OCI-M2 (cell line): ENCODE measurements at regions not wholly inside any gene's neighbourhood (a gene's known extent, or its start where the extent isn't known, plus 50 kb on each side); places are given as distances from the start of the nearest gene placed in this dataset.
"Not testable (repeated sequence)": the region's sequence is repeated elsewhere in the genome, so short reads cannot be mapped to it uniquely, and the experiment has no call there.

Experiments used
- DNase-seq: peaks from one replicate; lab custom pipeline; 2025; ENCODE audit not compliant: unreplicated experiment; lab: John Stamatoyannopoulos, UW

DNA sequence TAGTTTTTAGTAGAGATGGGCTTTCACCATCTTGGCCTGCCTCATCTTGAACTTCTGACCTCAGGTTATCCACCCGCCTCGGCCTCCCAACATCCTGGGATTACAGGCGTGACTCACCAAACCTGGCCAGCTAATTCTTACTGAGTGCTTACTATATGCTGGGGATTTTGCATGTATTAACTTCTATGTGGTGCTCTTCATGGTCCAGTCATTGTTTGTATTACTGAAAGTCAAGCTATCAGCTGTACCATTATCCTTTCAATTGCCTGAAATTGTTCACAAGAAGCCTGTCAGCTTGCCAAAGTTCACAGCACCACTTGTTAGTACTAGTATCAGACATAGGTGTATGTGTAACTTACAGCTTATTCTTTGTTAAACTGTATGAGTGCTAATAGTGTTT lies 1272.1 kb downstream of the ARAP2 start:
- no peak for DNase-seq

DNA sequence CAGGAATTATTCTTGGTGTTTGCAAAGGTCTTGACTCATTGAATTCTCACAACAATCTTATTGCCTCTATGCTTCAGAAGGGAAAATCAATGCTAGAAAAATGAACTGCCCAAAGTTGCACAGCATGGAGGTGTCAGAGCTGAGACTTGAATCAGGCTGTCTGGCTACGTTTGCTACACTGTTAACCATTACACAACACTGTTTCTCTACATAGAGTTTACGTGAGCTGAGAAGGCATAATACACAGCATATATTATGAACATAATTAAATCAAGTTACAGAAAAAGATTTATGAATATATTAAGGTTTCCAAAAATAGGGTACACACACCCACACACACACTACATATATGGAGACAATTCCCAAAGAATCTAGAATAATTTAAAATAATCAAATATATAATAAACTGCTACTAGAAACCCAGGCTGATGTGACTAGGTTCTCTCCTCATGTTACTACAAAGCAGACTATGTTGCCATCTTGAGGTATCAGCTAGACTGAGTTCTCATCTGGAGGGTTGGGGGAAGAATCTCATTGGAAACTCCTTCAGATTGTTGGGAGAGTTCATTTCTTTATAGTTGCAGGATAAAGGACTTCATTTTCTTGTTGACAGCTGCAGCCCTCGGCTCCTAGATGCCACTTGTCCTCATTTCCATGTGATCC lies 1270.5 kb downstream of the ARAP2 start:
- no peak for DNase-seq

DNA sequence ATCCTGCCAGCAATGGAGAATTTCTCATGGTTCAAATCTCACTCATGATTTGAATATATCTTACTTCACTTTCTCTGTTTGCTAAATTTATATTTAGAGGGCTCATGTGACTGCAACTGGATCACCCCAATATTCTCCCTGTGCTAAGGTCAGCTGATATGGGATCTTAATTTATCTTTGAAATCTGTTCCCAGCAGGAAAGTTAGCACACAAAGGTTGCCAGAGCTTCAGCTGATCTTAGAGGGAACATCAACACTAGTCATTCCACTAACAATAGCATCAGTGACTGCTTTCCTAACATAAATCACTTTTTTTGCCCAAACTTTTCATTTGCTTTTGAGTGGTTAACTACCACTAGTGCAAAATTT lies 1270.0 kb downstream of the ARAP2 start:
- DNase-seq: no peak

DNA sequence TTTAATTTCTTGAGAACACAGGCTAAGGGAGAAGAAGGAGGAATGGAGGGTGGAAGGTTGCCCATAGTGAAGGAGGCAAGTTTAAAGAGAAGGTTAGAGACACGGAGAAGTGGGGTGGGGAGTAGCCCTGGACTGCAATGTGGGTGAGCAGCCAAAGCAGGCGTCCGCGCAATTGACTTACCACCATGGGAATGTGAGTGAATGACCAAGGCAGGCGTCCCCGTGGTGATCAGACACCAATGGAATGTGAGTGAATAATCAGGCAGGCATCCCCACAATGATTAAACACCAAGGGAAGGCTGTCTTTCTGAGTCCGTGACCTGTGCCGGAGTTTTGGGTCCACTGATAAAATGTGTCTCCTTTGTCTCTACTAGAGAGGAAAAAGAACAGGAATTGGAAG lies 1223.1 kb downstream of the ARAP2 start:
- not testable (repeated sequence) for DNase-seq

DNA sequence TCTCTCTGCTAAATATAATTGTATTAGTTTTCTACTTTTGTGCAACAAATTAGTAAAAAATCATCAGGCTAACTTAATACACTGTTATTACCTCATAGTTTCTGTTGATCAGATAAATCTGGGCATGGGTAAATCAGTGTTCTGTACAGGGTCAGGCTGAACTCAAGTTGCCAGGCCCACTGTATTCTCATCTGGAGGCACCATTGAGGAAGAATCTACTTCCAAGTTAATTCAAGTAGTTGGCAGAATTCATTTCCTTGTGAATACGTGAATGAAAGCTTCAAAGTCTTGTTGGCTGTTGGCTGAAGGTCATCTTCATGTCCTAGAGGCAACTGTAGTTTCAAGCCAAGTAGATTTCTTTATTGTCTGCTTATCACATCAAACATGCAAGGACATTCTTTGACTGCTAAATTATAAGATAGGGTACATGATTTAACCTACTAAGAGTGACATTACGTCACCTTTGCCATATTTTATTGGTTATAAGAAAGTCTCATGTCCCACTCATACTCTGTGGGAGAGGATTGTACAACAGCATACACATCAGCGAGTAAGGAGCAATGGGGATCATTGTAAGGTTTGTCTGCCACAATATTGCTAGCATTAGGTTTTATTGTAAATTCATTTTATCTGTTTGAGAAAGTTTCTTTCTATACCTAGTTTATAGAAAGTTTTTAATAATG lies 1219.0 kb downstream of the ARAP2 start:
- DNase-seq: no peak

DNA sequence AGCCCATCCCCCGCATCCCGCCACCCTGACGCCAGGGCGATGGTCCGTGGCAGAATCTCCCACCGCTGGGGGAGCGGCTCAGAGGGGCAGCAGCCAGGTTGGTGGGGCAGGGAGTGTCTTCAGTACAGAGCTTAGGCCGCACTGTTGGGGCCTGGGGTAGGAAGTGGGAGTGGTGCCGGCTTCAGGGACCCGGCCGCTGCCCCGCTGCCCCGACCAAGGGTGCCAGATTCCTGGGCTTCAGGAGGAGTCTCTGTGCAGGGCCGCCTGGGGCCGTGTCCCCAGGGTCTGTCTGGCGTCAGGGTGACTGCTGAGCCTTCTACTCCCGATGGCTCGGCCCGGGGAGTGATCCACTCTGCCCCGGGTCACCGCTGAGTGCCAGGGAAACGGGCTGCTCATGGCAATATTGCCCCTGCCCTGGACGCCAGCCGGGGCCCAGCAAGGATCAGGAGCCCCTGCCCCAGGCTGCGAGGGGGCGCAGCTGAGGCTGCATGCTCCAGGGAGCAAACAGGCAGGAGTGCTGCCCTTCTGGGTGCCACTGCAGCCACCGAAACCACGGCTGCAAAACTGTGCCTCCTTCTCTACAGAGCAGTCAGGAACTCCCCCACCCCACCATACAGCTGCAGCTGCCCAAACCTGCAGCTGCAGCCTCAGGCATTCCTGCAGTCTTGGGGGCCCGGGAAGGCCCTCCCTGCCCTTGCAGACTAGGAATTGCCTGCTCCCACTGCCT lies 1206.1 kb downstream of the ARAP2 start:
- DNase-seq: no peak

DNA sequence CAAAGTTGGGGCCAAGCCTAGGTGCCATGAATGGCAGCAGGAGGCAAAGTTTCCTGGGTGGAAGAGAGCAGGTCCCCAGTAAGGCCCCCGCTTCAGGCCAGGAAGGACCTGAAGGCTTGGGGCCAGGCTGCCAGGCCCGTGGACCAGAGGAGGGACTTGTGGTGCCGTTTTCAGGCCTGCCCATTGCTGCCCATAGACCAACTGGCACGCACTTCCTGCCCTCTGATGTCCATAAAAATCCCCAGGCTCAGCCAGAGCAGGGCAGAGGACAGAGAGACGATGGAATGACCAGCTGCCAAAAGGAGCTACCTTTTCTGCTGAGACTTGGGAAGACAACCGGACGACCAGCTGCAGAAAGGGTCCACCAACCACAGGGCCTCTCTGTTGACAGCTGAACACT lies 1205.5 kb downstream of the ARAP2 start:
- DNase-seq: no peak

DNA sequence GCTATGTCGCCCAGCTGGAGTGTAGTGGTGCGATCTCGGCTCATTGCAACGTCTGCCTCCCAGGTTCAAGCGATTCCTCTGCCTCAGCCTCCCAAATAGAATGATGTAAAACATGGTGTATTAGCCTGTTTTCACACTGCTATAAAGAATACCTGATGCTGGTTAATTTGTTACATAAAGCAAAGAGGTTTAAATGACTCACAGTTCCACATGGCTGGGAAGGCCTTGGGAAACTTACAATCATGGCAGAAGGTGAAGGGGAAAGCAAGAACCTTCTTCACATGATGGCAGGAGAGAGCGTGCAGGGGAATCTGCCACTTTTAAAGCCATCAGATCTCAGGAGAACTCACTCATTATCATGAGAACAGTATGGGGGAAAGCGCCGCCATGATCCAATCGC lies 1191.8 kb downstream of the ARAP2 start:
- DNase-seq: no peak

DNA sequence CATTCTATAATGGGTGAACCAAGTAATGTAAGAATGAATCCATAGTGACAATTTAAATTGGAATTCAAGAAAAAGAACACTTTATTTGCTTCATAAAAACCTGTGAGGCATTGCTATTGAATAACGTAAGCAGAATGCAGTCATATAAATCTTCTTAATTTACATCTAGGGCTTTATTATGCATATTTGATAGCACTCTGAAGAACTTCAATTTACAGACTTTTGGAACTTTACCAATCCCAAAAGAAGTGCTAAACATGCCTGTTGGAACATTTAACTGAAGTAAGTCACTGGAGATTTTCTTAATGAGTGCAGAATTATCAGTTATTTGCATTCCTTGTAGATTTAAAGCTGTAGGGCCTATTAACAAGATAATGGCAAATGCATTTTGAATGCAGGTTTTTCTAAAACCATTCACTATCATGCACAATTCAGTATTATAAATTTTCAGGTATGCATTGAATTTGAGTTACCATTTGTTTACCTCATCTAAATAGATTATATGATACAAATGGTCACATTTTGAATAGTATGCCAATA lies 1181.2 kb downstream of the ARAP2 start:
- no peak for DNase-seq

DNA sequence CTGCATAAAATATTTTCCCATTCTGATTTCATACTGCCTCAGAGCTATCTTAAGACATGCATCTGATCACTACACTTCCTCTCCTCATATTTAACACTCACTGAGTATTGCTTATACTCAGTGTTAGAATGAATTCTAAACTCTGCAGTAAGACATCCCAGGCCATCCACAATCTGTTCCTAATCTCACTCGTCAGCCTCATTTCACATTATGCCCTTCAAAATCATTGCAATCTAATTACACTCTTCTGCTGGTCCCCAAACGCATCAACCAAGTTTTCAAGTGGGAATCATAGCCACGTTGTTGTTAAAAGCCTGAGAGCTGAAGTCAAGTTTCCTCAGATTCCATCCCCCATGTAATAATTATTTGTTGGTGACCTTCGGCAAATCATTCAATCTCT lies 1177.9 kb downstream of the ARAP2 start:
- no peak for DNase-seq

DNA sequence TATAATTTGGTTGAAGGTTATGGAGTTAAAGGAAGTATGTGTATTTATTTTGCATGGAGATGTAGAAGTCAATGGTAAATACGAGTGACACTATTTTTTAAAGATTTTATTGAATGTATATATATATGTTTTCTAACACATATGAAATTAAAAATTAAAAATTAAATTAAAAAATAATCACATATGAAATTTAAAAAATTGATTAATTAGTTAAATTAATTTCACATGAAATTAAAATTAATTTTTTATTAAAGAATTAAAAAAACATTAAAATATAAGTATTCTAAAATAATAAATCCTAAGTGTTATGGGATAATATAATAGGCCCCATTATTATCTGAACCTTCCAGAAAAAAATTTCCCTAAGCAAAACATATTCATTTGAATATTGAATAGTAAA lies 1163.5 kb downstream of the ARAP2 start:
- DNase-seq: no peak

DNA sequence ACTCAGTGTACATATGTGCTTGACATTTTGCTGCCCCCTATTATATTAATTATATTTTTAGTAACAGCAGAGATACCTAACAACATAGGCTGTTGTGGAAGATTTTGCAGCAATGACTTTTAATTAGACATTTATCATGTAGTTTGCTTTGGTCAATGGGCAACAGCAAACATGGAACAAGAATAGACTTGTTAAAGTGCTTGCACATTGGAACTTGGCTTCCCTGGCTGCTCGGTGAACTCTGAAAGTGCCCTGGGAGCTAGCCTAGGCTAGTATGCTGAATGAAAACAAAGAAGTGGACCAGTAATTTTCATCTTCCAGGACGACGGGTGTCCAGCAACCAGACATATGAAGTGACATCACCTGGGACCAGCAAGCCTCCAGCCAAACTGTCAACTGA lies 1157.1 kb downstream of the ARAP2 start:
- DNase-seq: no peak

DNA sequence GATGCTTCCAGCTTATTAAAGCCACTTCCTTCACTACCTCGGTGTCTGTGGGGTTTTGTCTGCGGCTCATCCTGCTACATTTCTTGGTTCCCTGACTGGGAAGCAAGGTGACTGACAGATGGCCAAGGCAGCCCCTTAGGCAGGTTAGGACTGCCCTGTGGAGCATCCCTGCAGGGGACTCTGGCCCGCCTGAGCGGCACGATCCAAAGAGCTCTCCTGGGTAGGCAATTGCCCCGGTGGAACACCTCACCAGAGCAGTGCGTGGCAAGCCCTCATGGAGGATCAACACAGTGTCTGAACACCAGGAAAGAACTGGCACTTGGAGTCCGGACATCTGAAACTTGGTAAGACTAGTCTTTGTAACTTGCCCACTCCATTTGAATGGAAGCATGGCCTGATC lies 1143.4 kb downstream of the ARAP2 start:
- DNase-seq: no peak

DNA sequence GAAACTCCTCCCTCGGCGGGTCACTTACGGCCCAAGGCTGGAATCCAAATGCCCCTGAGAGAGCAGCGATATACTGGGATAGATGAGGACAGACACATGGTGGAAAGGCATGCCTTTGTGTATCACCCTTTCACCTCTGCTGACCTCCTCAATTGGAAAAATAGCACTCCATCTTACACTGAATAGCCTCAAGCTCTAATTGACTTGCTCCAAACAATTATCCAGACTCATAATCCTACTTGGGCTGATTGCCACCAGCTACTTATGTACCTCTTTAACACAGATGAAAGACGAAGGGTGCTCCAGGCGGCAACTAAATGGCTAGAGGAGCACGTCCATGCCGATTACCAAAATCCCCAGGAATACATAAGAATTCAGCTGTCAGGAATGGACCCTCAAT lies 1142.2 kb downstream of the ARAP2 start:
- no peak for DNase-seq

DNA sequence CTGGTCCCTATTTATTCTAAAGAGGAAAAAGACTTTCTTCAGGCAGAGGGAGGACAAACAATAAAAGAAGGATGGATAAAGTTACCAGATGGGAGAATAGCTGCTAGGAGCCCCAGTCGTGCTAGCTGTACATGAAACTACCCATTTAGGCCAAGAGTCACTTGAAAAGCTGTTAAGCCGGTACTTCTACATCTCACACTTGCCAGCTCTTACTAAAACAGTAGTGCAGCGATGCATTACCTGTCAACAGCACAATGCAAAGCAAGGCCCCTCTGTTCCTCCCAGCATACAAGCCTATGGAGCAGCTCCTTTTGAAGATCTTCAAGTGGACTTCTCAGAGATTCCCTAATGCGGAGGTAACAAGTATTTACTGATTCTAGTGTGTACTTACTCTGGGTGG lies 1138.8 kb downstream of the ARAP2 start:
- no peak for DNase-seq

DNA sequence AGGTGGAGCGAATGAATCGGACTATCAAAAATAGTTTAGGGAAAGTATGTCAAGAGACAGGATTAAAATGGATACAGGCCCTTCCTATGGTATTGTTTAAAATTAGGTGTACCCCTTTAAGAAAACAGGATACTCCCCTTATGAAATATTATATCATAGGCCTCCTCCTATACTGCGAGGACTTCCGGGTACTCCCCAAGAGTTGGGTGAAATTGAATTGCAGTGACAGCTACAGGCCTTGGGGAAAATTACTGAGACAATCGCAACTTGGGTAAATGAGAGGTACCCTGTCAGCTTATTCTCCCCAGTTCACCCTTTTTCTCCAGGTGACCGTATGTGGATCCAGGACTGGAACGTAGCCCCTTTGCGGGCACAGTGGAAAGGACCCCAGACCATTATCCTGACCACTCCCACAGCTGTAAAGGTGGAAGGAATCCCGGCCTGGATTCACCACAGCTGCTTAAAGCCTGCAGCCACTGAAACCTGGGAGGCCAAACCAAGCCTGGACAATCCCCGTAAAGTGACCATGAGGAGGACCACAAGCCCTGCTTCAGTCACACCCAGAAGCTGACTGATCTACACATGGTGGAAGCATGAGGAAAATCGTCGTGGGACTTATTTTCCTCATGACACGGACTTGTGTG lies 1138.1 kb downstream of the ARAP2 start:
- DNase-seq: no peak

DNA sequence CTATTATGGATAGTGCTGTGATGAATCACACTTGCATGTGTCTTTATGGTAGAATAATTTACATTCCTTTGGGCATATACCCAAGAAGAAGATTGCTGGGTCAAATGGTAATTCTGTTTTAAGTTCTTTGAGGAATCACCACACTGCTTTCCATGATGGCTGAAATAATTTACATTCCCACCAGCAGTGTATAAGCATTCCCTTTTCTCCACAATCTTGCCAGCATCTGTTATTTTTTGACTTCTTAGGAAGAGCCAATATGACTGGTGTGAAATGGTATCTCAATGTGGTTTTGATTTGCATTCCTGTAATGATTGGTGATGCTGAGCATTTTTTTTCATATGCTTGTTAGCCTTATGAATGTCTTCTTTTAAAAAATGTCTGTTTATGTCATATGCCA lies 1120.2 kb downstream of the ARAP2 start:
- no peak for DNase-seq

DNA sequence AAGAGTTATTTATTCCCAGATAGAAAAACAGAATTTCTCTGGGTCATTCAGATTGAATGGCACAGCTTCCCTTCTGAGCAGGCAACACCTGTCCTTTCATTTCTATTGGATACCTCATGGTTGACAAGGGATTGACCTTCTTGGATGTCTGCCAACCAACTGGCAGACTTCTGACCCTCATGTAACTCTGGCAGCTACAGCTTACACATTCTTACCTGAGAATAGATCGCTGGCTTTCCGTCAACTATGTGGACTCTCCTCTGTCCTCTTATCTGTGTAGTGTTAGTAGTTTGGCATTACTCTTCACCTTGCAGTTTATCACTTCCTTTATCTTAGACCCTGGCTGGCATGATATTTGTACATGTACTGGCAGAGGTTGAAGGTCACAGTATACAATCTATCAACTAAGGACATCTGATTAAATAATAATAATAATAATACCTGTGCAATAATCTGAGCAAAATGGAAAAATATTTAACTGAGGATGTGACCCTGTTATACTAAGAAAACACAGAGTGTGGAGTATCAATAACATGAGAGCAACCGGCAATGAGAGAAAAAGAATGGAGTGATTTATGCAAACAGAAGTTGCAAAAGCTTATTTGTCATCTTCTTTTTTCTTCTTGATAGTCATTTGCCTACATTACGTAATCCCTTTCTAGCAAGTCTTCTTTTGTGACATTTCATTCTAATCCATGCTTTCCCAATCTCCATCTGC lies 1118.2 kb downstream of the ARAP2 start:
- DNase-seq: no peak

DNA sequence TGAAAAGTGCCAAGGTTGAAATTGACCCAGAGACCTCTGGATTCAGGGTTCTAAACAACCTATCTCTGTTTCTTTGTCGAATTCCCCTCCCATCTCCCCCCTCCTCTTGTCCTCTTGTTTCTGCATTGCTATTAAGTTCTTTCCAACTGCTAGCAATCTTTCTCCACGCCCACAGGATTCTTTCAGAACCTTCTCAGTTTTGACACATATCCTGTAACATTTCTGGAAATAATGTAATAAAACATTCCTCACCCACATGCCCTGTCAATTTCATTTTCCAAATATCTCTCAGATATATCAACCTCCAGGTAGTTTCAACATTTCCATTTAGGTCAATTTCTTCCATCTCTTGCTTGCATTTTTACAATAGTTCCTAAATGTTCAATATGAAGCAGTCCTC lies 1105.9 kb downstream of the ARAP2 start:
- no peak for DNase-seq

DNA sequence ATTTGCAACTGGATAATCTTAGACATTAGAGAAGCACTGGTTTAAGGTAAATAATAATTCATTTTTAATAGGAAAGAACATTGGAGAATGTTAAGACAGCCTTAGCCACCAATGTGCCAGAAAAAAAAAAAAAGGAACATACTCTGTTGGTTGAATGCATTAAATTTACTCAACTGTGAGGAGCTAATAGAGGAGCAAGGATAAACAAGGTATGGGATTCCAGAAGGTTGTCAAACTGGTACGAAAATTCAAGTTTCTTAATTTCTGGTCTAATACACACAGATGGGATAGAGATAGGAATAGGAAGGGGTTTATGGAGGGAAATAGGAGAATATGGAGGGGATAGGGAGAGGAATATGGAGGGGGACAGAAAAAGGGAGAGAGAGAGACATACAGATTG lies 1096.6 kb downstream of the ARAP2 start:
- DNase-seq: no peak
